VCaP (cell line): ENCODE measurements at regions not wholly inside any gene's neighbourhood (a gene's known extent, or its start where the extent isn't known, plus 50 kb on each side); places are given as distances from the start of the nearest gene placed in this dataset.

Source experiments
- H3K27ac ChIP-seq: fragments of 450-650 bp; 2 replicates; pipeline ENCODE4 v1.5.1; 2017
- TF ChIP-seq, protein P1 (sequence below): fragments of 450-650 bp; conservative IDR thresholded peaks from 2 replicates; pipeline ENCODE4 v1.5.1; 2017; ENCODE audit warnings: mild to moderate bottlenecking, moderate library complexity

GRCh38 chr2:65788556-65788955 lies 356.2 kb upstream of the SPRED2 start:
- TF ChIP-seq, protein P1, sequence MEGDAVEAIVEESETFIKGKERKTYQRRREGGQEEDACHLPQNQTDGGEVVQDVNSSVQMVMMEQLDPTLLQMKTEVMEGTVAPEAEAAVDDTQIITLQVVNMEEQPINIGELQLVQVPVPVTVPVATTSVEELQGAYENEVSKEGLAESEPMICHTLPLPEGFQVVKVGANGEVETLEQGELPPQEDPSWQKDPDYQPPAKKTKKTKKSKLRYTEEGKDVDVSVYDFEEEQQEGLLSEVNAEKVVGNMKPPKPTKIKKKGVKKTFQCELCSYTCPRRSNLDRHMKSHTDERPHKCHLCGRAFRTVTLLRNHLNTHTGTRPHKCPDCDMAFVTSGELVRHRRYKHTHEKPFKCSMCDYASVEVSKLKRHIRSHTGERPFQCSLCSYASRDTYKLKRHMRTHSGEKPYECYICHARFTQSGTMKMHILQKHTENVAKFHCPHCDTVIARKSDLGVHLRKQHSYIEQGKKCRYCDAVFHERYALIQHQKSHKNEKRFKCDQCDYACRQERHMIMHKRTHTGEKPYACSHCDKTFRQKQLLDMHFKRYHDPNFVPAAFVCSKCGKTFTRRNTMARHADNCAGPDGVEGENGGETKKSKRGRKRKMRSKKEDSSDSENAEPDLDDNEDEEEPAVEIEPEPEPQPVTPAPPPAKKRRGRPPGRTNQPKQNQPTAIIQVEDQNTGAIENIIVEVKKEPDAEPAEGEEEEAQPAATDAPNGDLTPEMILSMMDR = no peak
- H3K27ac ChIP-seq = no peak overlapping the region

DNA sequence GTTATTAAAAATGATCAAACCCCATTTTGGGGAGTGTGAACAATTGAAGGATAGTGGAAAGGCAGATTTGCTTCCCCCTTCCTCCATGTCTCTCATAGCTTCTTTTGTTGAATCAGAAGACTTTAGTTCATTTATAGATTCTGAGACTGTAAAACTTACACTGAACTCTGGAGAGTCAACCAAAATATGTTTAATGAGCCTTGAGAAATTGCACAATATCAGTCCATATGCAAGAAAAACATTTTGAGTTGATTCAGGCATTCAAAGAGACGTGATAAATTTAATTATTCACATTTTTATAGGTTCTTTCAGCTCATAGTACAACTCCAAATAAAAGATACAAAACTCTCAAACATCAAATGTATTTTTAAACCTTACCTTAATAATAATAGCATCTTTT lies 354.4 kb upstream of the SPRED2 start:
- no peak overlapping the region for H3K27ac ChIP-seq
- TF ChIP-seq, protein P1 = no peak

GRCh38 chr2:65786007-65786717 lies 353.8 kb upstream of the SPRED2 start:
- no peak overlapping the region for H3K27ac ChIP-seq
- TF ChIP-seq, protein P1 = no peak

DNA sequence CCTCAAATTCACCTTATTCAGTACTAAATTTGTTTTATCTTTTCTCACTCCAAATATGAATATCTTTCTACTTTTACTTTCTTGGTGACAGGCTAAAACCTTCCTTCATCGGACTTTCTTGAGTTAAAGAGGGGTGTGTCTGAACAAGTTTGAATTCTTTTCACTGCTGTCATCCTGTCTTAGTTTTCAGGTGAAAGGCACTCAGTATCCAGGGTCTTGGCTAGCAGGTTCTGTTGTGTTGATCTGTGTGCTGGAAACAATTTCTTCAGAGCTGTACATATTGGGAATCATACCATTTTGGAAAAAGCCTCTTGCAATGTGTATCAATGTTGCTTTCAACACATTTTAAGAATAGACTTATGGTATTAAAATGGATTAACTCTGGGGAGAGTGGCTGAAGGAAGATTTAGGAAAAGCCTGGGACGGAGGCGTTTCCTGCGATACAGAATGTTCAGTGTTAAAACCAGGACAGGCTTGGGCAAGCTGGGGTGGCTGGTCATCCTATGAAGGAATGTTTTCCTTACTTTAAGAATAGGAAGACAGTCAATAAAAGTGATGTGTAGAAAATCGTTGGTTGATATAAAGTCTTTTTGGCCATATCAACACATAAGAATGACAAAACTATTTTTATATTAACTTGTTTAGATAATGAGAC lies 350.7 kb upstream of the SPRED2 start:
- TF ChIP-seq, protein P1 = no peak
- no peak overlapping the region for H3K27ac ChIP-seq

- TF ChIP-seq, protein P1 = no peak
- H3K27ac ChIP-seq = no peak overlapping the region
Observed at GRCh38 chr2:65782186-65782585, 349.8 kb upstream of the SPRED2 start.

GRCh38 chr2:65781756-65782155 lies 349.4 kb upstream of the SPRED2 start:
- TF ChIP-seq, protein P1 = no peak
- no peak overlapping the region for H3K27ac ChIP-seq

GRCh38 chr2:65779021-65779420 lies 346.6 kb upstream of the SPRED2 start:
- TF ChIP-seq, protein P1 = no peak
- H3K27ac ChIP-seq = no peak overlapping the region
